SK-N-MC (cell line): ENCODE measurements at regions not wholly inside any gene's neighbourhood (a gene's known extent, or its start where the extent isn't known, plus 50 kb on each side); places are given as distances from the start of the nearest gene placed in this dataset.

ENCODE experiments used
- EZH2 ChIP-seq: fragments of 200-600 bp; sonication (generic); IDR thresholded peaks from one replicate; pipeline ENCODE4 v1.6.1; 2017; ENCODE audit warnings: antibody characterized with exemption
- FOXP2 ChIP-seq: optimal IDR thresholded peaks from 2 replicates; pipeline ENCODE3; 2011; ENCODE audit warnings: mild to moderate bottlenecking, moderate library complexity; ENCODE audit not compliant: insufficient read depth; ENCODE audit errors: extremely low read length, control extremely low read depth
- POLR2AphosphoS5 ChIP-seq: IDR thresholded peaks from 2 replicates; pipeline ENCODE4 v1.6.1; 2012; ENCODE audit warnings: mild to moderate bottlenecking, low read depth, low read length, borderline replicate concordance

- TF ChIP-seq EZH2 (no peak), POLR2AphosphoS5 (no peak), FOXP2 (no peak)
Observed at GRCh38 chrX:40953369-40953768, 131.9 kb upstream of the USP9X start.
